ENCODE measurements at regions not wholly inside any gene's neighbourhood (a gene's known extent, or its start where the extent isn't known, plus 50 kb on each side); places are given as distances from the start of the nearest gene placed in this dataset.

GRCh38 chr7:41323806-41324205 lies 379.1 kb downstream of the INHBA start:
- TF ChIP-seq, protein P1, sequence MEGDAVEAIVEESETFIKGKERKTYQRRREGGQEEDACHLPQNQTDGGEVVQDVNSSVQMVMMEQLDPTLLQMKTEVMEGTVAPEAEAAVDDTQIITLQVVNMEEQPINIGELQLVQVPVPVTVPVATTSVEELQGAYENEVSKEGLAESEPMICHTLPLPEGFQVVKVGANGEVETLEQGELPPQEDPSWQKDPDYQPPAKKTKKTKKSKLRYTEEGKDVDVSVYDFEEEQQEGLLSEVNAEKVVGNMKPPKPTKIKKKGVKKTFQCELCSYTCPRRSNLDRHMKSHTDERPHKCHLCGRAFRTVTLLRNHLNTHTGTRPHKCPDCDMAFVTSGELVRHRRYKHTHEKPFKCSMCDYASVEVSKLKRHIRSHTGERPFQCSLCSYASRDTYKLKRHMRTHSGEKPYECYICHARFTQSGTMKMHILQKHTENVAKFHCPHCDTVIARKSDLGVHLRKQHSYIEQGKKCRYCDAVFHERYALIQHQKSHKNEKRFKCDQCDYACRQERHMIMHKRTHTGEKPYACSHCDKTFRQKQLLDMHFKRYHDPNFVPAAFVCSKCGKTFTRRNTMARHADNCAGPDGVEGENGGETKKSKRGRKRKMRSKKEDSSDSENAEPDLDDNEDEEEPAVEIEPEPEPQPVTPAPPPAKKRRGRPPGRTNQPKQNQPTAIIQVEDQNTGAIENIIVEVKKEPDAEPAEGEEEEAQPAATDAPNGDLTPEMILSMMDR (conservative IDR thresholded peaks at IDR 0.05), result no peak
- H3K36me3 ChIP-seq (ENCODE audit: control insufficient read depth, insufficient read depth, low read length), result no peaks in the 10 kb centered on the region
- Mint-ChIP-seq H3K36me3 (ENCODE audit: low read depth) (no peaks in the 10 kb centered on the region), H3K9me3 (peaks cover 2% of the 10 kb centered on the region), H3K4me1 (no peaks in the 10 kb centered on the region), H3K27me3 (ENCODE audit: insufficient read depth) (no peaks in the 10 kb centered on the region), H3K4me3 (no peak overlapping the region), H3K27ac (no peak overlapping the region)
- no peaks in the 10 kb centered on the region for H3K9me3 ChIP-seq (ENCODE audit: control insufficient read depth, low read length)
- 80 to 86% methylated on average over 3 of the region's 3 CpGs for WGBS, 2 experiments (ENCODE audit: insufficient coverage in 1 of 2, insufficient read length in 1 of 2)
- H3K4me3 ChIP-seq (ENCODE audit: low read length), result no peak overlapping the region
- no peak overlapping the region for H3K27ac ChIP-seq (ENCODE audit: low read depth, low read length)
- no peak overlapping the region for H3K9ac ChIP-seq (ENCODE audit: extremely low read depth, low read length, poor library complexity, severe bottlenecking)
- no peaks in the 10 kb centered on the region for H3K4me1 ChIP-seq (ENCODE audit: control insufficient read depth, insufficient read depth, low read length)
- no peak for DNase-seq
- no peaks in the 10 kb centered on the region for H3K27me3 ChIP-seq (ENCODE audit: control insufficient read depth, insufficient read depth, low read length, poor library complexity, severe bottlenecking)

DNA sequence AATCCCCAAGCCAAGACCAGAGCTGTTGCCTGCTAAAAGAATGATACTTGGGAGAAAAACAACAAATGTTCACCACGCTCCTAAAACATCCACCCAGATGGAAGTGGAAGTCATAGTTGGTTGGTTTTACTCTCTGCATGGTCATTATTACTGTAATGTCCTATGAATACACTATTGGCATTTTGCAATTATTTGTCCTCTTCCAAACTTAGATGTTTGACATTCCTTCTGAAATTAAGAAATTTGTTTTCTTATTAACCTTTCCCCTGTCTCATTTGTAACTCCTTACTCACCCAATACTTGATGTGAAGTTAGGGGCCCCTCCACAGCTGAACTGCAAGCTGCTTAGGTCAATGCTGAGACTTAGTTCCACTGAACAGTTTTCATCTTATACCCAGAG lies 383.3 kb downstream of the INHBA start:
- no peaks in the 10 kb centered on the region for H3K4me1 Mint-ChIP-seq
- H3K36me3 ChIP-seq (ENCODE audit: control insufficient read depth, insufficient read depth, low read length), result no peaks in the 10 kb centered on the region
- no peaks in the 10 kb centered on the region for H3K27me3 Mint-ChIP-seq (ENCODE audit: insufficient read depth)
- no peaks in the 10 kb centered on the region for H3K9me3 ChIP-seq (ENCODE audit: control insufficient read depth, low read length)
- peaks cover 10% of the 10 kb centered on the region for H3K9me3 Mint-ChIP-seq
- no peak for DNase-seq
- H3K27ac Mint-ChIP-seq, result no peak overlapping the region
- H3K27ac ChIP-seq (ENCODE audit: low read depth, low read length), result no peak overlapping the region
- TF ChIP-seq, protein P1 (conservative IDR thresholded peaks at IDR 0.05), result no peak
- no peaks in the 10 kb centered on the region for H3K27me3 ChIP-seq (ENCODE audit: control insufficient read depth, insufficient read depth, low read length, poor library complexity, severe bottlenecking)
- no peak overlapping the region for H3K9ac ChIP-seq (ENCODE audit: extremely low read depth, low read length, poor library complexity, severe bottlenecking)
- 100% methylated on average over 1 of the region's 1 CpG; no CpG with 5 or more reads in 1 of the 2 experiments for WGBS, 2 experiments (ENCODE audit: insufficient coverage in 1 of 2, insufficient read length in 1 of 2)
- no peak overlapping the region for H3K4me3 ChIP-seq (ENCODE audit: low read length)
- no peaks in the 10 kb centered on the region for H3K36me3 Mint-ChIP-seq (ENCODE audit: low read depth)
- no peaks in the 10 kb centered on the region for H3K4me1 ChIP-seq (ENCODE audit: control insufficient read depth, insufficient read depth, low read length)
- H3K4me3 Mint-ChIP-seq, result no peak overlapping the region

DNA sequence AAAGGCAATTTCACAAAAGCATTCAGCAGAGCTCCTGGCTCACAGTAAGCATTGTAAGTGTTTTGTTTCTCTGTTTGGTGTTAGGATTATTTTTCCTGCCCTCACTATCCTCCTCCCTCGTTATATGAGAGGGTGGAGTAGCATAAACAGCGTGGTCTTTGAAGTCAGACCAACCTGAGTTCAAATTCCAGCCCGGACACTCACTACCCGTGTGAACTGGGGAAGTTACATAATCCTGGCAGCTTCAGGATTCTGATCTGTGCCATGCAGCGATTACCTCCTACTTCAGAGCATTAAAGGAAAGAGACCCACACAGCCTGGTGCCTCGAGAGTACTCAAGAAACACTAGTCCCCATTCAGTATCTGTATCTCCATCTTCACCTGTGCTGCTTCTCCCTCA lies 386.5 kb downstream of the INHBA start:
- no peak for DNase-seq
- H3K4me3 Mint-ChIP-seq, result no peak overlapping the region
- H3K36me3 Mint-ChIP-seq (ENCODE audit: low read depth), result no peaks in the 10 kb centered on the region
- WGBS, 2 experiments (ENCODE audit: insufficient coverage in 1 of 2, insufficient read length in 1 of 2), result 89 to 98% methylated on average over 6 of the region's 6 CpGs
- peaks cover 10% of the 10 kb centered on the region for H3K9me3 Mint-ChIP-seq
- H3K27me3 Mint-ChIP-seq (ENCODE audit: insufficient read depth), result no peaks in the 10 kb centered on the region
- H3K4me1 Mint-ChIP-seq, result no peaks in the 10 kb centered on the region
- H3K9ac ChIP-seq (ENCODE audit: extremely low read depth, low read length, poor library complexity, severe bottlenecking), result no peak overlapping the region
- no peaks in the 10 kb centered on the region for H3K9me3 ChIP-seq (ENCODE audit: control insufficient read depth, low read length)
- H3K27ac ChIP-seq (ENCODE audit: low read depth, low read length), result no peak overlapping the region
- no peaks in the 10 kb centered on the region for H3K4me1 ChIP-seq (ENCODE audit: control insufficient read depth, insufficient read depth, low read length)
- no peak overlapping the region for H3K4me3 ChIP-seq (ENCODE audit: low read length)
- H3K27me3 ChIP-seq (ENCODE audit: control insufficient read depth, insufficient read depth, low read length, poor library complexity, severe bottlenecking), result no peaks in the 10 kb centered on the region
- no peaks in the 10 kb centered on the region for H3K36me3 ChIP-seq (ENCODE audit: control insufficient read depth, insufficient read depth, low read length)
- TF ChIP-seq, protein P1 (conservative IDR thresholded peaks at IDR 0.05), result no peak
- no peak overlapping the region for H3K27ac Mint-ChIP-seq
